NB4 (cell line): ENCODE measurements at regions not wholly inside any gene's neighbourhood (a gene's known extent, or its start where the extent isn't known, plus 50 kb on each side); places are given as distances from the start of the nearest gene placed in this dataset.

Experiments used
- DNase-seq: peaks from one replicate; pipeline ENCODE4 v3.0.0; 2010; ENCODE audit warnings: low read depth
- H3K4me3 ChIP-seq: one replicate; pipeline ENCODE4 v1.5.1; 2011; ENCODE audit warnings: mild to moderate bottlenecking, low read depth, low read length, moderate library complexity
- CTCF ChIP-seq: IDR thresholded peaks from one replicate; pipeline ENCODE4 v1.5.1; 2012; ENCODE audit warnings: low read depth, low read length
- MAX ChIP-seq: IDR thresholded peaks from 2 replicates; pipeline ENCODE4 v1.6.1; 2011; ENCODE audit warnings: low read depth, low read length
- MYC ChIP-seq: IDR thresholded peaks from 2 replicates; pipeline ENCODE4 v1.6.1; 2011; ENCODE audit warnings: low read depth, low read length
- POLR2A ChIP-seq: IDR thresholded peaks from 2 replicates; pipeline ENCODE4 v1.6.1; 2011; ENCODE audit warnings: mild to moderate bottlenecking; ENCODE audit not compliant: insufficient read length; ENCODE audit errors: extremely low read depth

GRCh38 chr4:128728190-128728589 lies 81.3 kb upstream of the JADE1 start:
- H3K4me3 ChIP-seq = no peak overlapping the region
- no peak for DNase-seq
- TF ChIP-seq POLR2A (no peak), CTCF (no peak), MYC (no peak), MAX (no peak)

- H3K4me3 ChIP-seq = no peak overlapping the region
- DNase-seq = no peak
- no peak for TF ChIP-seq MYC
Observed at GRCh38 chr4:128727658-128728057, 81.8 kb upstream of the JADE1 start.

GRCh38 chr4:128725405-128726055 lies 84.0 kb upstream of the JADE1 start:
- H3K4me3 ChIP-seq = no peak overlapping the region
- TF ChIP-seq CTCF (no peak), MYC (no peak), MAX (no peak)
- DNase-seq = no peak

GRCh38 chr4:128722911-128723310 lies 86.6 kb upstream of the JADE1 start:
- no peak overlapping the region for H3K4me3 ChIP-seq
- DNase-seq = no peak
- TF ChIP-seq POLR2A (no peak), MAX (no peak), CTCF (no peak)

- no peak for TF ChIP-seq MYC
- no peak for TF ChIP-seq MAX
- H3K4me3 ChIP-seq = no peak overlapping the region
- no peak for DNase-seq
Observed at GRCh38 chr4:128721896-128722295, 87.6 kb upstream of the JADE1 start.

GRCh38 chr4:128720270-128720669 lies 89.2 kb upstream of the JADE1 start:
- no peak overlapping the region for H3K4me3 ChIP-seq
- DNase-seq = no peak
- no peak for TF ChIP-seq POLR2A
- no peak for TF ChIP-seq CTCF
- TF ChIP-seq MYC = no peak
- TF ChIP-seq MAX = no peak

- no peak for DNase-seq
- no peak overlapping the region for H3K4me3 ChIP-seq
Observed at GRCh38 chr4:128718768-128719167, 90.7 kb upstream of the JADE1 start.

More at GRCh38 chr4:128718768-128719167, 90.7 kb upstream of the JADE1 start:
- TF ChIP-seq MYC = no peak
- TF ChIP-seq POLR2A = no peak
- TF ChIP-seq MAX = no peak
- no peak for TF ChIP-seq CTCF
